GM19025 (cell line): ENCODE measurements at regions not wholly inside any gene's neighbourhood (a gene's known extent, or its start where the extent isn't known, plus 50 kb on each side); places are given as distances from the start of the nearest gene placed in this dataset.
A peak's percentile ranks its signal among the peaks of the same experiment; 100 is the strongest.
"Not testable (repeated sequence)": the region's sequence is repeated elsewhere in the genome, so short reads cannot be mapped to it uniquely, and the experiment has no call there.

Source experiments
- ATAC-seq: cut with Tn5 transposase; IDR thresholded peaks from one replicate; pipeline ENCODE4 v1.9.1; 2021; ENCODE audit warnings: mild to moderate bottlenecking, low read depth, moderate library complexity; ENCODE audit not compliant: unreplicated experiment

DNA sequence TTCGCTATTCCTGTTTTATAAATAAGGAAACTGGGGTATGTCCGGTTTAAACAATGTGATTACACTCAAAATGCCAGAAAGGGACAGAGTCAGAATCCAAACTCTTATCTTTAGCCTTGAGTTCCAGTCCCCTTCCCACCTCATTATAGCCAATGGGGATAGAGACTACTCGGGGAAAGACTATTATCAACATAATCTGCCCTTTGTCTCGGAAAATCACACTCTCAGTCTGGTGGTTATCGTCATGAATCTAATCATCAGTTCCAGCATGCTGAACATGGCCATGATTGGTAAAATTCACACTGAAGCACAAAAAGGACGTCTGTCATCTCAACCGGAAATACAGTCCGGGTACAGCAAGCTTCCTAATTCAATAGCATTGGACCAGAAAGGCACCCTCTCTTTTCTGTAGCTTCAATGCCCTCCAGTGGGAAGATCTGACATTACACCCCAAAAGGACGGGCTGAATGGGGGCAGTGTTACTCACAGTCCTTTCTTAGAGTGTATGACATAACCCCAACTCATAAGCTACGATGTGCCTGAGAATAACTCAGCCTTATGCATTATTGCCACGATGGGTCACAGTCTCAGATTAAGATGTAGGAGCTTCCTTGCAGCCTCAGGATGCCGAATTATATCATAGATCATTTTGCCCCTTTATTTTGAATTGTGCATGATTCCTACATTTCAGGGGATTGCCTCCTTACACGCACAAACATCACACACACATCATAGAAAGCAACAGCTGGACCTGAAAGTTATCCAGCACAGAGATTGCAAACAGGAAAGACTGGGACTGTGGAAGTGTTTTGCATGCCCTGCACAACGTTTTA is 390.4 kb upstream of the LMCD1 start:
- peak; percentile 97 for ATAC-seq

DNA sequence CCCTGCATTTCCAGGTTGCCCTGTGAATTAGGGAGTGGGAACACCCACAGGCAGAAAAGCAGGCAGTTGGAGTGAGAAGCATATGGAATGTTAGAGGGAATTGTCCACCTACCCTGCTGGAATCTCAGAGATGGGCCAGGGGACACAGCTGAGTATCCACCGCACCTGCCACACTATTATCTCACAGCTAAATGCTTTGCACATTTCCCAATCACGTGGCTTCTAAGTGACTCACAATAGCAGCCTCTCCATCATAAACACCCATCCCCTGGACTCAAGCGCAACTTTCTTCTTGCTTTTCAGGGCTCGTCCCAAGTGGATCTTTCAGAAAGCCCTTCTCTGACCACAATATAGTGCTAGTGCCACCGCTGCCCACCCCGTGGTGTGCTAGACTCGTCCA is 389.0 kb upstream of the LMCD1 start:
- no peak for ATAC-seq

GRCh38 chr3:8113626-8114025 is 388.0 kb upstream of the LMCD1 start:
- ATAC-seq = no peak

DNA sequence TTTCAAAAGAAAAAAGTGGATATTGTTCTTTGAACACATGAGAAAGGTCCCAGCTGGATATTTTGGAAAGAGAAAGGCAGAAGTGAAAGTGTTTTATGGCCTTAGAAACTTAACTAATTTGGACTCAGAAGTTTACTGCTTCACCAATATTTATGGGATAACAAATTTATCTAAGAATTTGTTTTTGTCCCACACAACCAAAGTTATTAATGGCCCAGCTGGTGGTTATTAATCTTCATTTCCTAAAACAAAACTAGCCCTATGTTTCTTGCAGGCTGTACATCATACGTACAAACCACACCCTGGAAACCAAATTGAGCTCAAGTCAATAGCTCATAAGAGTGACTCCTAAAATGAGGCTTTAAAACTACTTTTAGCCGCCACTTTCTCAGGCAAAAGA is 372.9 kb upstream of the LMCD1 start:
- no peak for ATAC-seq

DNA sequence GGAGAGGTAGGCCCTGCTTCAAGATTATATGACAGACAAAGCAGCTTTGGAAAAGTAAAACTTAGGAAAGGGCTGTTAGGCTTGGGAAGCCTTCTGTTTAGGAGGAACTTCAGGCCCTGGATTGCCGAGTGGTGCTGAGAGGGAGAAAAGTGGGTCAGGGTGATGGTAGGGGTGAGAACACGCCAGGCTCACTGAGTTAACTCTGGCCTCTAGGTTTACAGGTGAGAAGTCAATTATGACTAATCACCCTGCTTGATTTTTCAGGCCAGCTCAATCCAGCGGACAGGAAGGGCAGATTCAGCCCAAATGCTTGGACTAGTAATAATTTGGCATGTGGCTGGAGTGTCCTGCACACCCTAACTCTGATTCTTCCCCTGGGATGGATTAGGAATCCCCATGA is 365.1 kb upstream of the LMCD1 start:
- ATAC-seq = no peak

DNA sequence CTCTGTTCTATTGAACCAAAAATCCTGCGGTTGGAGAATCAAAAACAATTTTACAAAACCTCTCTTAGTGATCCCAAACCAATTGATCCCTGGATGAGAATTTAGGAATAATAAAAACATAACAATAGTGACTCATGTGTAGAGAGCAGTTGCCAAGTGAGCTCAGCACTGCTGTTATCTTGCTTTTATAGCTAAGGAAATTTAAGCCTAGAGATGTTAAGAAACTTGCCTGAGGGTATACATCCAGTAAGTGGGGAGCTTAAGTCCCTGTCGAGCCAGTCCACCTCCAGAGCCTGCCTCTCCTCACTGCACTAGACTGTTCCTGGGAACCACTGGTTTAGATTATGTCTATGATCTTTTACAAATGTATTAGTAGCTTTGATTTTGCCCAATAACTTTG is 358.4 kb upstream of the LMCD1 start:
- ATAC-seq = no peak

DNA sequence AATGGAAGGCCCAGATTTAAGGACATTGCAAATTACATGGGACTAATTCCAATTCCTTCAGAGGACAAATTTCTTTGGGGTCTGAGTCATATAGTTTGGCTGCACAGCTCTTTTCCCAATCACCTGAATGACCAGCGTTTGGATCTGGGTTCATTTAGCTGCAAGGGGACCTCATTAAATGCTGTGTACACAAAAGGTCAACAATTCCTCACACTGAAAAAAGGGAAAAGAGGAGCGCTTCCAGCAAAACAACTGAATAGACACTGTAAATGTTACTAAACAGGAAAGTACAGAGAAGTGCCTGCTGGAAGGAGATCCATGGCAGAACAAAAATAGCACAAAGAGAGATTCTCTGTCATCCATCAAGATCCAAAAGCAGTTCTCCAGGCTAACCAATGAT is 356.0 kb upstream of the LMCD1 start:
- no peak for ATAC-seq

GRCh38 chr3:8147711-8148110 is 353.9 kb upstream of the LMCD1 start:
- no peak for ATAC-seq

- no peak for ATAC-seq
Observed at GRCh38 chr3:8152821-8153418, 348.7 kb upstream of the LMCD1 start.

DNA sequence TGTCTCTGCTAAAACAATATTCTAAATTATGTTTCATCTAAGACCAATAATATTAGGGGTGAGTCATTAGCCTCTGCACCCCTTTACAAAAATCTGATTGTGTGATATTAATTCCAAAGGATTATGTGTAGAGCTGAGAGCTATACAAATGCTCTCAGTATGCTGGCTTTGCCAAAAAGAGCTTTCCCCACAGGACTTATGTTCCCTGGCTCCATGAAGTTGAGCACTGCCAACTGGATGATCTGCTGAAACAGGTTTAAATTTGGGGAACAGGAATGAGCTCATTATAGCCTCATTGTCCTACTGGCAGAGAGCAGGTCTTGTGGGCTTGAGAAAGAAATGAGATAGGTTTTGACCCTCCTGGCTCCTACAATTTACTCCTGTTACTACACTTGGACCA is 347.8 kb upstream of the LMCD1 start:
- ATAC-seq = no peak

DNA sequence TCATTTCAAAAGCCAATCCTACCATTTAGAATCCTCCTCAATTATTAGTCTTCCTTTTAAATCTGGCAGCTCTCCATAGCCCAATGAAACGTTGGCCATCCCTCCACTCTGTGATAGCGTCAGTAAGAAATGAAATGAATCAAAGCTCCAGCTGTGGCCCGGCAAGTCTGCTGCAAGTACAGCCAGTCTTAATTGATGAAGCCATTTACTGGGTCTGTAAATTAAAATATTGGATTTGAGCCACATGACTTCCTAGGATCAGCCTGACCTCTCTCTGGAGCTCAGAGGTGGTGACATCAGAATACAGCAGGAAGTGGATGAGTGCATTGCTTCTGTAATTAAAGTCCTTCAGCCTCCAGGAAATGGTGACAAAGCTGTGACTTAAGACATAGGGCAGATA is 347.0 kb upstream of the LMCD1 start:
- ATAC-seq = no peak

DNA sequence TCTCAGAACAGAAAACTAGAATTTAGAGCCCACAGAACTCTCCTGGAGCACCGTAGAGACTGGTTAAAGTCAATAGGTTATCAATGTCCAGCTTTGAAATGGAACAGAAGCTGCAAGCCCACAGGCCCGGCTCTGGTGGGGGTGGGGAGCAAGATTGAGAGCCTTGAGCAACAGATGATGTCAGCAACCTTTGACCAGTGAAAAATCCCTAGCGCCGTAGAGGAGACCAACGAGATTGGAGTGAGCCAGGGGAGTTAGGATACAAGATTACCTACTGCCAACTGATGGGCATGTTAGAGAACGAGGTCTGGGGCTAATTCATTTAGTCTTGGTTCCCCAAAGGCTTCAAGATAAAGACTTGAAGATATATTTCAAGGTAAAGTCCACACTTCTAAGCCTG is 345.5 kb upstream of the LMCD1 start:
- ATAC-seq = no peak

GRCh38 chr3:8156831-8157230 is 344.8 kb upstream of the LMCD1 start:
- no peak for ATAC-seq

DNA sequence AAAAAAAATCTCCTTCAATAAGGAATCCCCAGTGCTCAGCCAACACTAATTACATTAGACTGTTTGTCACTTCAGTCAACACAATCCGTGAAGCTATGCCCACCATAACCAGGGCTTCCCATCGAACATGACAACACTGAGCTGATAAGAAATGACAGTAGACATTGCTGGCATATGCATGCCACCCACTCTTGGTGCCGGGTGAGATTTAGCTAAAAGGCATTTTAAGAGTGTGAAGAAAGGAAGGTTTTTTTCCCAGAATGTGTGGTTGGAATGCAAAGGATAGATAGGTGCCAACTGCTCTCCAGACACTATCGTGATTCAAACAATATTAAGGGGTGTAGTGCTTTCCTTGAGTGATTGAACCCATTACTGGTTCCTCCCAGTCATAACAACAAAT is 344.0 kb upstream of the LMCD1 start:
- no peak for ATAC-seq

DNA sequence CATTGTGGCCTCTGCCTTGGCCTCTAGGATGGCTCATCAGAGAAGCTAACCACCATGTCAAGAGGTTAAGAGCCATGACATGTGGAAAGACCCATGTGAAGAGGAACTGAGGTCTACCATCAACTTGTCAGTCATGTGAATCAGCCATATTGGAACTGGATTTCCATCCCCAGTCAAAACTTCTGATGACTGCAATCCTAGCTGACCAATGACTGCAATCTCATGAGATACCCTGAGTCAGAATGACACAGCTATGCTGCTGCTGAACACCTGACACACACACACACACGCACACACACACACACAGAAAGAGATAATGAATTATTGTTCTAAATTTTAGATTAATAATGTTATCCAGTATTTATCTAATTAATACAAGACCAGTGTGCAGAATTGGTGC is 337.5 kb upstream of the LMCD1 start:
- no peak for ATAC-seq

- ATAC-seq = no peak
Observed at GRCh38 chr3:8166014-8166413, 335.6 kb upstream of the LMCD1 start.

DNA sequence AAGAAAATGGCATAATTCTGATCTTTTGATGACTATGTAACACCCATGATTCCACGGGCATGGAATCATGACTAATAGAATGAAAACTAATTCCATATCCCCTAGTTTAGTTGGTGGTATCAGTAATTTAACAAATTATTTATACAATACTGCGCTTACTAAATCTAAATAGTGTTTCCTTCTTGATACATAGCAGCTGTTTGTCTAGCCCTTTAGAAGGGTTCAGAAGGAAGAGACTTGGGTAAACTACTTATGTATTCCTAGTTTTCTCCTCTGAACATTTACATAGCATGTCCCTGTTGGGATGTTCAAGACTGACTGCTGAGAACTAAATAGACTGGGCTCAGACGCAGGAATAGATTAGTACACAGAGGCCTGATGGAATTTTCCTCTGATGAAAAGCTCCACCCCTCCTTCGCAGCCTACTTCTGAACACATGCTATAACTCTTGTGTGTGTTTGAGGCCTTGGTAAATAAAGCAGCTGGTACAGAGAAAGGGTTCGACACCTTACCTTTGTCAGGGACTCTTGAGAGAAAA is 330.6 kb upstream of the LMCD1 start:
- no peak for ATAC-seq

DNA sequence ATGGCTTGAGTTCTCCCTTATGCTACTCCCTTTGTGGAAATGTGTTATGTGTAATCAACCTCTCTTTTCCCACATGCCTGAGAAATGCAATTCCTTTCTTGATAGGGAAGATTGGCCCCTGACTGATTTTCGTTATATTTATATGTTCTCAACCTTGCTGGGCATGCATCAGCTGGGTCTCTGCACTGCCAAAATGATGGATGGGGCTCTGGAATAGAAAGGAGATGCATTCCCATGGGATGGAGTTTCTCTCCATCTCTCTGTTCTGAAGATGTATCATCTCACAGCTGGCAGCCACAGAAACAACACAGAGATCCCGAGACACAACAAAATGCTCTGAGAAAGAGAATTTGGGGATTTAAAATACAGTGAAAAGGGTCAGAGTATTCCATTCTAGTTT is 327.7 kb upstream of the LMCD1 start:
- no peak for ATAC-seq

GRCh38 chr3:8176759-8177483 is 324.7 kb upstream of the LMCD1 start:
- ATAC-seq = not testable (repeated sequence)

- ATAC-seq = not testable (repeated sequence)
Observed at GRCh38 chr3:8178516-8178915, 323.1 kb upstream of the LMCD1 start.

DNA sequence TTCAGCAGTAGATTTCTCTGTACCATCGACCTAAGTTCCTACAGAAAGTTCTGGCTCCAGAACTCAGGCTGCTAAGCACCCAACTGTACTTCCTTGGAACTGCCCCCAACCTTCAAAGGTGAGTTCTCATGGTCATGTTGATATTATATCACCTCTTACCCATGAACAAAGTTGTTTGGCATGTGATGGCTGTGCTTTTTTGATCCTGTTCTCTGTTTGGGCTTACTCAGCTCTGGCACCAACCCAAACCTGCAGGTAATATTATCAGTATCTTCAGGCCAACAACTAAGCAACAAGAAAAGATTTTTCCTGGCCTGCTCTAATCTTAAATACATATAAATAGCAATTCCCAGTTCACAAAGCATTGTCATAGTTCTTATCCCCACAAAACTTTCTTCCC is 318.7 kb upstream of the LMCD1 start:
- no peak for ATAC-seq
